Fibroblast of the aortic adventitia (primary cell): ENCODE measurements at regions not wholly inside any gene's neighbourhood (a gene's known extent, or its start where the extent isn't known, plus 50 kb on each side); places are given as distances from the start of the nearest gene placed in this dataset.

Source experiments
- DNase-seq: peaks from one replicate; pipeline ENCODE4 v3.0.0-alpha.2; 2010; ENCODE audit warnings: low read depth
- H3K4me3 ChIP-seq: 2 replicates; pipeline ENCODE4 v1.5.1; 2011; ENCODE audit warnings: low read depth, mild to moderate bottlenecking, control low read depth, low read length, moderate library complexity
- TF ChIP-seq, protein P1 (sequence below): IDR thresholded peaks from 2 replicates; pipeline ENCODE4 v1.5.1; 2011; ENCODE audit warnings: mild to moderate bottlenecking, low read length, control low read depth, inconsistent platforms; ENCODE audit not compliant: insufficient read depth

DNA sequence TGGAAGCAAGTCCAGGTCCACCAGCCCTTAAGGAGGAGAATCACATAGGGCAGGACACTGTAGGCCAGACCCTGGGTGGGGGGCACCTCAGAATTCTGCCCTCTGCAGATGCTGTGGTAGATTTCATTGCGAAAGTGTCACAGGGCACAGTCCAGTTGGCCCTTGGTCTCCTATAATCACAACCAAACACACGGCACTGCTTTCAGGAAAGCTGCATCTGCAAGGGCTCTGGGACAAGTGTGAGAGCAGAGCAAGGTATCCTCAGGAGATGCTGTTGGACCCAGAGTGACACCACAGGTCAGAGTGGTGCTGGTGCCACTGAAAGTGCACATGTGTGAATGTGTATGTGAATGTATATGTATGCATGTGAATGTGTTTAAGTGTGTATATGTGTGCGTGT, 88.6 kb upstream of the MBNL2 start:
- TF ChIP-seq, protein P1, sequence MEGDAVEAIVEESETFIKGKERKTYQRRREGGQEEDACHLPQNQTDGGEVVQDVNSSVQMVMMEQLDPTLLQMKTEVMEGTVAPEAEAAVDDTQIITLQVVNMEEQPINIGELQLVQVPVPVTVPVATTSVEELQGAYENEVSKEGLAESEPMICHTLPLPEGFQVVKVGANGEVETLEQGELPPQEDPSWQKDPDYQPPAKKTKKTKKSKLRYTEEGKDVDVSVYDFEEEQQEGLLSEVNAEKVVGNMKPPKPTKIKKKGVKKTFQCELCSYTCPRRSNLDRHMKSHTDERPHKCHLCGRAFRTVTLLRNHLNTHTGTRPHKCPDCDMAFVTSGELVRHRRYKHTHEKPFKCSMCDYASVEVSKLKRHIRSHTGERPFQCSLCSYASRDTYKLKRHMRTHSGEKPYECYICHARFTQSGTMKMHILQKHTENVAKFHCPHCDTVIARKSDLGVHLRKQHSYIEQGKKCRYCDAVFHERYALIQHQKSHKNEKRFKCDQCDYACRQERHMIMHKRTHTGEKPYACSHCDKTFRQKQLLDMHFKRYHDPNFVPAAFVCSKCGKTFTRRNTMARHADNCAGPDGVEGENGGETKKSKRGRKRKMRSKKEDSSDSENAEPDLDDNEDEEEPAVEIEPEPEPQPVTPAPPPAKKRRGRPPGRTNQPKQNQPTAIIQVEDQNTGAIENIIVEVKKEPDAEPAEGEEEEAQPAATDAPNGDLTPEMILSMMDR: no peak
- no peak overlapping the region for H3K4me3 ChIP-seq
- no peak for DNase-seq

DNA sequence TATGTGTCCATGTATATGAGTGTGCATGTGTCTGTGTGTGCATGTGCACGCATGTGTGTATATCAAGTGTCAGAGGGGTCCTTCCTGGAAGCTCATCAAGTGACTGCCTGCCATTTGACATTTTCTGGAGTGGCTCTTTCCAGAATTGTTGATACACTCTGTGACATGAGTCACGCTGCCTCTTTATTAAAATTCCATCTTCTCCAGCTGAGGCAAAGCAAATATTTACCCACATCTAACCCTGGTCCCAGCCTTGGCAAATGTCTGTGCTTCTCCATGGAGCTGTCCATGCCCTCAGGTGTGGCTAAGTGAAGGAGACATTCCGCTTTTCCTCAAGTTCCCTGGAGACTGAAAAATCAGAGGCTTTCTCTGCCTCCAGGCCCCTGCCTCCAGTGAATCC, 88.2 kb upstream of the MBNL2 start:
- TF ChIP-seq, protein P1: no peak
- H3K4me3 ChIP-seq: no peak overlapping the region
- DNase-seq: no peak

DNA sequence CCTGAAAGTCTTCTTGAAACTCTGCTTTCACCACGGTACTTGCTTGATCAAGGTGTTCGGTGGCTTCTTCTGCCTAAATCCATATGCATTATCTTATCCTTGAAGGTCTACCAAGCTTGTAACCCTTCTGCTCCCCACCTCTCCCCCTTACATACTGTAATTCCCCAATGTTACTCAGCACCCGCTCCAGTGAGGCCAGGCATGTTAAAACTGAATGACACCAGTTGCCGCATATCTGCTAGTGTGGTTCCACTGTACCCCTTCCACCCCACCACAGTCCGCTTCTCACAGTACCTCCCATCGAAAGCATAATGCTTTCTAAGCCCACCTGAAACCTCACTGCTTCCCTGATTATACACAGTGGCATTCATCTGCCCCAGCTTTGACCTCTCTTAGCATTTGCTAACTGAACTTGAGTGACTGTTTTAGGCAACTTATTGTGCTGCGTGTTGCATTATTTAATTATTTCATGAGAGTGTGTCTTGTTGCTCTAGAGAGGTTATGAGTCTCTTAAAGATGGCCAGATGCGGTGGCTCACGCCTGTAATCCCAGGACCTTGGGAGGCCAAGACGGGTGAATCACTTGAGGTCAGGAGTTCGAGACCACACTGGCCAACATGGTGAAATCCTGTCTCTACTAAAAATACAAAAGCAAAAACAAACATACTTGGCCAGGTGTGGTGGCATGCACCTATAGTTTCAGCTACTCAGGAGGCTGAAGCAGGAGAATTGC, 87.6 kb upstream of the MBNL2 start:
- TF ChIP-seq, protein P1: no peak
- H3K4me3 ChIP-seq: no peak overlapping the region
- no peak for DNase-seq

DNA sequence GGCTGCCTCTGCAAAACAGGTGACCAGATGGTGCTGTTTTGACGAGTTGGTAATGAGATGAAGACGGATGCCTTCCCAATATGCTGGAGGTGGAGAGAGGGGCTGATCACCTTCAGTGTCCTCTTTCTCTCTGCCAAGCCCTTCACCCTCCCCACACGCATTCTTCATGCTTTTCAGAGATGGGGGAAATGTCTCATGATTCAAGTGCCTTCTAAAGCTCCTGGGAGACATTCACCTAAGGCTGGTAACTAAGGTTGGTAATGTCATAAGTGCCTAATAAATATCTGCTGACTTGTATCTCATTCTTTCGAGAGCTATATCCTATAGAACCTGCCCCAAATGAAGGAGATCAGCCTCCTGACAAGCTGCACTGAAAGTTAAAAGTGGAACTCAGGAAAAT, 86.2 kb upstream of the MBNL2 start:
- no peak for DNase-seq
- TF ChIP-seq, protein P1: no peak
- no peak overlapping the region for H3K4me3 ChIP-seq

DNA sequence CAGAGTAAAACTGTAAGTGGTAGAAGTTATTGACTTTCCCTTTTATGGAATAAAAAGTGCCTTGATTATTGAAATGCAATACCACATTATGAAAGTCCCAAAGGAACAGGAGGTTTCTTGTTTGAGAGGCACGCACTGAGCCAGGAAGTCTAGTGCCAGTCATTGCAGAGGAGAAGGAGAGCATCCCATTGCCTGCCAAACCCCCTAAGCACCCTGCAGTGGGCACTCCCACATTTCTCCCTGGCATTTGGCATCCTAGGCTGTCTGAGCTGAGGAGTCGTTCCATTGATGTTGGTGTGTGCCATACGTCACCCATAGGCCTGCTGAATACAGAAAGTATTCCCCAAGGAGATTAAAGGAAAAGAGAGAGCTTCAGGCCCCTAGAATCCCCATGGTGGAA, 85.7 kb upstream of the MBNL2 start:
- no peak for DNase-seq
- no peak overlapping the region for H3K4me3 ChIP-seq
- TF ChIP-seq, protein P1: no peak

DNA sequence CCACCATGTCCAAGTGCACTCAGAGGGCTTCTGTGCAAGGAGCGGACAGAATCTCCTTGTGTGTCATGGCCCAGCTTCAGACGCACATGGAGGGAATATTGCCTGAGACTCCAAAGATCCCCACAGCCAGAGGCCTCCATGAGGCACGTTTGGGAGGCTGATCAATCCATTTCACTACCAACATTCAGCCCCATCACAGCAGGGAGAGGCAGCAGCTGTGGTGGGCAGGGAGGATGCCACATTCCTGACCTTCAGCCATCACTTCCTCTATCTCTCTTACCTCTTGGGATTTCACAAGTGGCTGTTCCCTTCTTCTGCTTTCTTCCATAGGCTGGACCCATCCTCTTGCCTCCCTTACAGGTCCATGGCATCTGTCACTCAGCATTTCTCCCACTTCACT, 82.4 kb upstream of the MBNL2 start:
- DNase-seq: no peak
- TF ChIP-seq, protein P1: no peak
- H3K4me3 ChIP-seq: no peak overlapping the region

DNA sequence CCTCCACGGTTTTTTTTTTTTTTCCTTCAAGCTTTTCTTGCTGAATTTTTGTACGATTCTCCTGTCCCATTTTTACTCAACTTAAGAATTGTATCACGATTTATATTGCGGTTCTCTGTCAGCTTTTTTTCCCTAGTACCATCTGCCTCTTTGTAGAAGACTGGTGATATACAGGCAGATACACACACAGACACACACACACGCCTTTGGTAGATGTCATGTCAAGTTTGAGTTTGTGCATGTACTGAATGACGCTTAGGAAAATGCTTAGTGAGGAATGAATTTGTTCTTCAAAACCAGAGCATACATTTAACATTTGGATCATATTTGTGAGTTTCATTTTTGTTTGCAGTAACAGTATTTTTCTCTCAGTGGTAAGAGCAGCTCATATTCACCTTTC, 82.0 kb upstream of the MBNL2 start:
- DNase-seq: no peak
- no peak overlapping the region for H3K4me3 ChIP-seq
- TF ChIP-seq, protein P1: no peak
